Sigmoid colon (tissue), 6 donors: ENCODE measurements at regions not wholly inside any gene's neighbourhood (a gene's known extent, or its start where the extent isn't known, plus 50 kb on each side); places are given as distances from the start of the nearest gene placed in this dataset.

Experiments
- DNase-seq: peaks from one replicate; pipeline ENCODE4 v3.0.0-alpha.2; 2019
- H3K27ac ChIP-seq, 4 donors: fragments of 200-600 bp; sonication (generic); one replicate each; pipeline ENCODE4 v1.5.1; 2016 to 2019; ENCODE audit warnings: mild to moderate bottlenecking in 1 of 4
- H3K27me3 ChIP-seq, 3 donors: fragments of 200-600 bp; sonication (generic); one replicate each; pipeline ENCODE4 v1.5.1; 2019; ENCODE audit warnings: mild to moderate bottlenecking in 1 of 3
- H3K36me3 ChIP-seq, 4 donors: fragments of 200-600 bp; sonication (generic); one replicate each; pipeline ENCODE4 v1.5.1; 2016 to 2019
- H3K4me1 ChIP-seq, 4 donors: fragments of 200-600 bp; sonication (generic); one replicate each; pipeline ENCODE4 v1.5.1; 2017 to 2019
- H3K4me3 ChIP-seq, 4 donors: fragments of 200-600 bp; sonication (generic); one replicate each; pipeline ENCODE4 v1.5.1; 2017 to 2019; ENCODE audit warnings: mild to moderate bottlenecking in 2 of 4, moderate library complexity in 1 of 4
- H3K9me3 ChIP-seq, 4 donors: fragments of 200-600 bp in 3 of 4; sonication (generic) in 3 of 4; one replicate each; pipeline versions ENCODE4 v1.5.1 to v1.6.1; 2013 to 2019
- CTCF ChIP-seq, 4 experiments: fragments of 450-650 bp in 3 of 4; fragments of 200-600 bp in 1 of 4; IDR thresholded peaks; one replicate each; pipeline ENCODE4 v1.5.1; 2016 to 2019; ENCODE audit warnings: antibody characterized with exemption in 4 of 4, mild to moderate bottlenecking in 3 of 4, moderate library complexity in 2 of 4
- EP300 ChIP-seq, 4 donors: sonication (generic); formaldehyde crosslinking; IDR thresholded peaks; one replicate each; pipeline ENCODE4 v1.6.1; 2017; ENCODE audit warnings: antibody characterized with exemption in 4 of 4
- POLR2A ChIP-seq, 2 donors: fragments of 450-650 bp; IDR thresholded peaks; one replicate each; pipeline ENCODE4 v1.6.1; 2016; ENCODE audit warnings: antibody characterized with exemption in 2 of 2, mild to moderate bottlenecking in 2 of 2, moderate library complexity in 2 of 2
- POLR2AphosphoS5 ChIP-seq, 4 donors: sonication (generic); formaldehyde crosslinking; IDR thresholded peaks; one replicate each; pipeline ENCODE4 v1.6.1; 2017; ENCODE audit warnings: antibody characterized with exemption in 4 of 4
- WGBS, 2 donors: extraction: QIAGEN DNeasy Blood & Tissue Kit; methylation state at CpG; one replicate each; pipeline ENCODE4 v1.1.7; 2013; 5-methylcytosine and 5-hydroxymethylcytosine counted together
- intact Hi-C: fragments of 100-400 bp; cut with DNase I; formaldehyde crosslinking; loops from one replicate; pipeline ENCODE4 v1.15.1; 2023
- donor health status: healthy with polysubstance abuse.
- donor health status: healthy.

- DNase-seq = no peak
- TF ChIP-seq POLR2AphosphoS5 (IDR thresholded peaks at IDR 0.05) (no peak), EP300 (IDR thresholded peaks at IDR 0.05) (no peak), POLR2A (IDR thresholded peaks at IDR 0.05) (no peak), CTCF (IDR thresholded peaks at IDR 0.05) (no peak)
- Histone ChIP-seq H3K27me3 (no peaks in the 10 kb centered on the region), H3K4me1 (peaks cover 0 to 8% (median 3%) of the 10 kb centered on the region in 4 donors), H3K27ac (no peak overlapping the region), H3K36me3 (no peaks in the 10 kb centered on the region), H3K4me3 (no peak overlapping the region), H3K9me3 (no peaks in the 10 kb centered on the region)
- WGBS, 2 donors = 49 to 67% methylated on average over 8 of the region's 8 CpGs
- intact Hi-C loops = no loop called here
These were observed 1704.7 kb upstream of the TENM3 start for GRCh38 chr4:180538384-180539057.

- H3K4me3 ChIP-seq = no peak overlapping the region
- no peaks in the 10 kb centered on the region for H3K36me3 ChIP-seq
- no peak for DNase-seq
- H3K27ac ChIP-seq = no peak overlapping the region
- H3K4me1 ChIP-seq = peaks cover 0 to 8% (median 3%) of the 10 kb centered on the region in 4 donors
- no peaks in the 10 kb centered on the region for H3K27me3 ChIP-seq
- TF ChIP-seq POLR2A (IDR thresholded peaks at IDR 0.05) (no peak), POLR2AphosphoS5 (IDR thresholded peaks at IDR 0.05) (no peak), EP300 (IDR thresholded peaks at IDR 0.05) (no peak), CTCF (IDR thresholded peaks at IDR 0.05) (no peak)
- no peaks in the 10 kb centered on the region for H3K9me3 ChIP-seq
- intact Hi-C loops = no loop called here
- WGBS, 2 donors = 68 to 81% methylated on average over 4 of the region's 4 CpGs
These were observed 1703.9 kb upstream of the TENM3 start for GRCh38 chr4:180539284-180539683.

- no peaks in the 10 kb centered on the region for H3K36me3 ChIP-seq
- TF ChIP-seq EP300 (IDR thresholded peaks at IDR 0.05) (no peak), POLR2AphosphoS5 (IDR thresholded peaks at IDR 0.05) (no peak), CTCF (IDR thresholded peaks at IDR 0.05) (no peak), POLR2A (IDR thresholded peaks at IDR 0.05) (no peak)
- H3K9me3 ChIP-seq = no peaks in the 10 kb centered on the region
- H3K4me1 ChIP-seq = peaks cover 0 to 8% (median 3%) of the 10 kb centered on the region in 4 donors
- DNase-seq = no peak
- H3K27ac ChIP-seq = no peak overlapping the region
- intact Hi-C loops = no loop called here
- H3K27me3 ChIP-seq = no peaks in the 10 kb centered on the region
- H3K4me3 ChIP-seq = no peak overlapping the region
These were observed 1701.5 kb upstream of the TENM3 start for GRCh38 chr4:180541678-180542077.

GRCh38 chr4:180542445-180543100 is 1700.6 kb upstream of the TENM3 start:
- H3K4me3 ChIP-seq = no peak overlapping the region
- TF ChIP-seq POLR2AphosphoS5 (IDR thresholded peaks at IDR 0.05) (no peak), CTCF (IDR thresholded peaks at IDR 0.05) (no peak), POLR2A (IDR thresholded peaks at IDR 0.05) (no peak), EP300 (IDR thresholded peaks at IDR 0.05) (no peak)
- H3K27ac ChIP-seq = no peak overlapping the region
- no peaks in the 10 kb centered on the region for H3K9me3 ChIP-seq
- 69 to 73% methylated on average over 5 of the region's 5 CpGs for WGBS, 2 donors
- no peak for DNase-seq
- H3K36me3 ChIP-seq = no peaks in the 10 kb centered on the region
- peaks cover 0 to 8% (median 3%) of the 10 kb centered on the region in 4 donors for H3K4me1 ChIP-seq
- intact Hi-C loops = no loop called here
- no peaks in the 10 kb centered on the region for H3K27me3 ChIP-seq
